GM19035 (cell line): ENCODE measurements at regions not wholly inside any gene's neighbourhood (a gene's known extent, or its start where the extent isn't known, plus 50 kb on each side); places are given as distances from the start of the nearest gene placed in this dataset.
"Not testable (repeated sequence)": the region's sequence is repeated elsewhere in the genome, so short reads cannot be mapped to it uniquely, and the experiment has no call there.

Experiments used
- ATAC-seq: cut with Tn5 transposase; IDR thresholded peaks from one replicate; pipeline ENCODE4 v1.9.1; 2021; ENCODE audit not compliant: unreplicated experiment

DNA sequence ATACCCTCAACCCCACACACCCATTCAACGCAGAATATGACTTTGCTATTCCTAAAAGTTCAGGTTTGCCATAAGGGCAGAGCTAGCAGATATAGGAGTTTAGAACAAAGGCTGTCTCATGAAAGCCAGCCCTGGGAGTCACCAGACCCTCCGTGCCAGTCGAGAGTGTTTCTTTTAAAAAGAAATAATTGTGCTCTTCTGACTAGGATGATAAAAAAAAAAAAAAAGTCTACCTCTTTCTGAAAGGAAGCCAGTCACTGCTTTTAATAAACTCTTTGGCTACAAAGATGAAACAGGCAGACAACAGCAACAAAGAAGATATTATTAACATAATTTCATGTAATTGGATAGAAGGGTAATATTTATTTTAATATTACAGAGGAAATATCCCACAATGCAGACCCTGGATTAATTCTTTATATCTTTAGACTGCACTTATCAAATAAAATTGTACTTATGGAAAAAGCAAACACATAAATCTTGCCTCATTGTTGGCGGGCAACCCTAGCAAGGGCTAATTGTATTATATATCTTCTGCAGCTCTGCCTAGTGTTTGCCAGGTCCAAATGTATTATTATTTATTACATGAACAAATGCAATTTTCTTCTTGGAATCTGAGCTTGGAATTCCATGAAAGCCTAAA is 277.5 kb upstream of the DYNLRB2 start:
- ATAC-seq = no peak

DNA sequence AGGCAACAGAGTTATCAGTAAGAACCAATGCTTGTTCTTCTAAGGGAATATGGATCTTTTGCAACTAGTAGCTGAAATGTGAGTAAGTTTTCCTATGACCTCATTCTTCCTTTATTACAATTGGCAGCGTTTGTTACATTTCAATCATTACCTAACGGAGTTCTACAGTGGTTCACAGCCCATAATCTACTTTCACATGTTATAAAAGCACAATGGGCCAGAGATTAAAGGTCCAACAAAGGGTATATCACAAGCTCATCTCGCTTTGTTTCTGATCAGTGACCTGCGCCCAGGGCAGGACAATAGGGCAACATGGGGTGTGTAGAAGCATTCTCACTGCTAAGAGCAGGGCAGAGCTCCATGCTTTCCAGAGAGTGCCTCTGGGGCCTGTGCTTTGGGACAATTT is 279.9 kb upstream of the DYNLRB2 start:
- no peak for ATAC-seq

DNA sequence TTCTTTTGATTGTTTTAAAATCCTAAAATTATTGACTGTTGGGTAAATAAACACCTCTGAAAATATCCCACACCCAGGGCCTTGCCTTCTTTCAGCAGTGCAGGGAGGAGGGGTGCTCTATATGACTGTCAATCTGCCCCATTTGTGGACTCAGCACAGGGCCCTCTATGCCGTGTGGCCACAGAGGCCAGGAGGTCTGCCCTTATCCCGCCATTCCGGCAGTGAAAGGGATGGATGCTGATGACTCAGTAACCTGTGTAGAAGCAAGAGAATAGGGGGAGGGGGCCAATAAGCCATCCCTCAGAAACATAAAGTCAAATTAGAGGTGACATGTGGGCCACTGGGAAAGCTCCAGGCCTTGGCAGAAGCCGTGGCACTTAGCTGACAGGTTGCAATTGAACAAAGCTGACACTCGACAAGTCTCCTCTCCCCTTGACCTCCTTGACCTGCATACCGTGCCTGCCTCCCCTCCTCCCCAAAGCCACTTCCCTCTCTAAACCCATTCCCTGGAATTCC is 281.4 kb upstream of the DYNLRB2 start:
- no peak for ATAC-seq

DNA sequence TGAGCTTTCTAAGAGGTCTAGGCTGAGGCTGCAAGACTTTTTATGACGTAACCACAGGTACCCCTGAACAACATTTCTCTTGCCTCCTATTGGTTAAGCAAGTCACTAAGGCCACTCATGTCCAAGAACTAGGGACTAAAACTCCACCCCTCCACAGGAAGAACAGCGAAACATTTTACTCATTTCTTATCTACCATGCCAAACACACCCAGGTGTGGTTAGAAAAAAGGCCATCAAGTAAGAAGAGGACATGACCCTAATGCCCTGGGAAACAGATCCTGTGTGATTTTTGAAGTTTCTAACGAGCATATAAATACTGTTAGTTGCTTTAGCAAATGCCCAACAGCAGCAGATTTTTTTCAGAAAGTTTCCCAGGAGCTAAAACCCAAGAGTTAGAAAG is 282.4 kb upstream of the DYNLRB2 start:
- no peak for ATAC-seq

DNA sequence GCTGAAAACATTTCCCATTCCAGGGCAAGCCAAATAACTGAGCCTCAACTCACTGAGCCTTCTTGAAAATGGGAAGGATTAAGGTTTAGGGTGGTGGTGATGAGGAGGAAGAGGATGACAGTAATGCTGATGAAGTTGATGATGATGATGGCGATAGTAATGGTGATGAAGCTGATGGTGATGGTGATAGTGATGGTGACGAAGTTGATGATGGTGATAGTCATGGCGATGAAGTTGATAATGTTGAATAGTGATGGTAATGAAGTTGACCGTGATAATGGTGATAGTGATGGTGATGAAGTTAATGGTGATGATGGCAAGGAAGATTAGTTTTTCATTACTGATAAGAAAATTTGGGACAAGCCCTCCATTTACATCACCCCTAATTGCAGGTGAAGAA is 285.8 kb upstream of the DYNLRB2 start:
- no peak for ATAC-seq

DNA sequence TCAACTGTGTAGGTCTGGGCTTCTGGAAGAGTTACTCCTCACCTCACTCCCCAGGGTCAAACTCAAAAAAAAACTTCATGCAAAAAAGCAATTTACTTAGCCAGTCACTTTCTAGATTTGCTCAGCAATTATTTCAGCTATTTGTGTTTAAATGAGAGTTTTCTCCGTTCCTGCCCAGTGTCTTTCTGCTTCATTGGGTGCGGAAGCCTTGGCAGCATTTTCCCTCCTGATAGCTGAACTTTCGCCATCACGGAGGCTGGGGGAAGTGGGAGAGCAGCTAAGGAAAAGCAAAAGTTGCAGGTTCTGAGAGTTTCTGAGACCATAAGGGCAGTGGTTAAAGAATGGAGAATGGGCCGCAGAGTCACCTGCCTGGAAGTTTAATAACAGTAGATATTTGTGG is 287.1 kb upstream of the DYNLRB2 start:
- no peak for ATAC-seq

DNA sequence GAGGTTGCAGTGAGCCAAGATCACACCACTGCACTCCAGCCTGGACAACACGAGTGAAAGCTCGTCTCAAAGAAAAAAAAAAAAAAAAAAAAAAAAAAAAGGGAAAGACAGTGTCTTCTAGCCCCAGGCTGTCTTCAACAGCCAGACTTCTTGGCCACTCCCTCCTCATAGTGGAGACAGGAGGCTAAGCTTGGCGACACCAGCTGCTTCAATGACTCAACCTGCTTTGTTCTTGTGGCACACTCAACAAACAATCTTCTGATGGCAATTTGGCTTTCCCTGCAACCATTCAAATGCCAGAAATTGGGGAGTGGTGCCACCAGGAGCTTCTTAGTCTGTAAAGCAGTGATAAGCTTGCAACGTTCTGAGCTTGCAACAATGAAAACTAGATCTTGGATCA is 290.4 kb upstream of the DYNLRB2 start:
- ATAC-seq = no peak

DNA sequence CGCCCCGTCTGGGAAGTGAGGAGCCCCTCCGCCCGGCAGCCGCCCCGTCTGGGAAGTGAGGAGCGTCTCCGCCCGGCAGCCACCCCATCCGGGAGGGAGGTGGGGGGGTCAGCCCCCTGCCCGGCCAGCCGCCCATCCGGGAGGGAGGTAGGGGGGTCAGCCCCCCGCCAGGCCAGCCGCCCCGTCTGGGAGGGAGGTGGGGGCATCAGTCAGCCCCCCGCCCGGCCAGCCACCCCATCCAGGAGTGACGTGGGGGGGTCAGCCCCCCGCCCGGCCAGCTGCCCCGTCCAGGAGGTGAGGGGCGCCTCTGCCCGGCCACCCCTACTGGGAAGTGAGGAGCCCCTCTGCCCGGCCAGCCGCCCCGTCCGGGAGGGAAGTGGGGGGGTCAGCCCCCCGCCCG is 297.5 kb upstream of the DYNLRB2 start:
- not testable (repeated sequence) for ATAC-seq

DNA sequence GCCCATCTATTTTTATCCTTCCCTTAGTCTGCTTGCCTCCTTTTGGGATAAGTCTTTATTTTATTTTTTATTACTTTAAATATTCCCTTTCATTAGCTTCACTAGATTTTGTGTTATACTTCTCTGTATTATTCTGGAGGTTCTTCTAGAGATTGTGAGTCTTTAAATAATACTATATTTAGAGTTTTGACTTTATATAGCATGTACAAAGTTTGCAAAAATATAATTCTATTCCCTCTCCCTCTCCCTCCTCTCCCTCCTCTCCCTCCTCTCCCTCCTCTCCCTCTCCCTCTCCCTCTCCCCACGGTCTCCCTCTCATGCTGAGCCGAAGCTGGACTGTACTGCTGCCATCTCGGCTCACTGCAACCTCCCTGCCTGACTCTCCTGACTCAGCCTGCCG is 298.5 kb upstream of the DYNLRB2 start:
- ATAC-seq = not testable (repeated sequence)

DNA sequence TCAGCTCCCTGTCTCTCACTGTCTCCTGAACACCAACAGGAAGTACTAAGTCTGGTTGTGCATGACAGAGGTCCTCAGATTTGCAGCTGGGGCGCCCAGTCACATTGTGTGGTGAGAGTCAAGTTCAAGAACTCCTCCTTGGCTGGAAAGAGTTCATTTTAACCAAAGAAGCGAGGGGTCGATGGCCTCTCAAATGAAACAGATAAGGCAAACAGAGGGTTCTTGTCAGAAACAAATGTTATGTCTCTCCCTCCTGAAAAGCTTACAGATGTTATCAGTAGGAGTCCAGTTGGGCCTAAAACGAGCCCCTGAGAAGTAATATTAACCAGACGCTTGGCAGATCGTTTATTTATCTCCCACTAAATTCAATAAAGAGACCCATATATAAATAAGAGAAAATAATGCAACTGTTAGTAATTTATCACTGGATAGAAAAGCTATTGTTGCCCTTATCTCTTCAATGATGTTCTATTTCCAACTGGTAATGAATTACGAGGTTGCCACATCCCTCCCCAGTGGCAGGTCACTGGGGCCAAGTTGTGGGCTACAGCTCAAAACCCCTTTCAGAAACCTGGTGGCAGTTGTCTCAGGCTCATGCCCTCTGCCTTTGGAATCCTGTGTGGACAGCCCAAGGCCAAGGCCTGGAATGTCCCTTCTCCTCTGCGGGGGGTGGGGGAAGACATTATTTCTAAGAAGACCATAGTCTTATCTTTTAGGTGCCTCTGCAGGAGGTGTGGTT is 307.5 kb upstream of the DYNLRB2 start:
- ATAC-seq = no peak

DNA sequence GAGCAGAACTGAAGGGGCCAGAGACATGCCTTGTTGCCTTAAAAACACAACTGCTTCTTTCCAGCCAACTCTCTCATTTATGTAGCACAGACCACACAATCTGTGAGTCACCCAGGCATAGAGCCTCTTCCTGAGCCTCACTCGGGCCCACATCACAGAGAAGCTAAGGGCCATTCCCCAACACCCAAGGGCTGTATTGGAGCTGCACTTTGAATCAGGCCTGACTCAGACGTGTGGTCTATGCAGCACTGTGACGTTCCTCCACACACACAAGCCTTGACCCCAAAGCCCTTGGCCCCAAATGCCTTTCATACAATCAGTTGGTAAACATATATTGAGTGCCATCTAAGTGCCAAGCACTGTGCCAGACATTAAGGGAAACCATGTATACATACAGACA is 308.9 kb upstream of the DYNLRB2 start:
- ATAC-seq = no peak

DNA sequence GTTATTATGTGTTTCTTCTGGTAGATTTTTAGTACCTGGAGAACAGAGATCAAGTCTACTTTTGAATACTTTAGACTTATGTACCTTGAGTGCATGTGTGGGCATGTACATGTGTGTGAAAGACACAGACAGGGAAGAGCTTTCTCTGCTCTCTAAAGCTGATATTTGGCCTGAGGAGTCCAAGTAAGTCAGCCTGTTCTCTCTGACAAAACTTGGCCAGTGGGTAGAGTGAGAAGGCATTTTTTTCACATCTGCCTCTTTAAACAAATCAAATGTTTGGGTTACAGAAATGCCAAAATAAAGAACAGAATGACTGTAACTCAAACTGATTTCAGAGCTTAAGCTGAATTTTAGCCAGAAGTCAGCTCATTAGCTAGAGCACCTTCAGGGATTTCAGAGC is 309.7 kb upstream of the DYNLRB2 start:
- ATAC-seq = no peak

DNA sequence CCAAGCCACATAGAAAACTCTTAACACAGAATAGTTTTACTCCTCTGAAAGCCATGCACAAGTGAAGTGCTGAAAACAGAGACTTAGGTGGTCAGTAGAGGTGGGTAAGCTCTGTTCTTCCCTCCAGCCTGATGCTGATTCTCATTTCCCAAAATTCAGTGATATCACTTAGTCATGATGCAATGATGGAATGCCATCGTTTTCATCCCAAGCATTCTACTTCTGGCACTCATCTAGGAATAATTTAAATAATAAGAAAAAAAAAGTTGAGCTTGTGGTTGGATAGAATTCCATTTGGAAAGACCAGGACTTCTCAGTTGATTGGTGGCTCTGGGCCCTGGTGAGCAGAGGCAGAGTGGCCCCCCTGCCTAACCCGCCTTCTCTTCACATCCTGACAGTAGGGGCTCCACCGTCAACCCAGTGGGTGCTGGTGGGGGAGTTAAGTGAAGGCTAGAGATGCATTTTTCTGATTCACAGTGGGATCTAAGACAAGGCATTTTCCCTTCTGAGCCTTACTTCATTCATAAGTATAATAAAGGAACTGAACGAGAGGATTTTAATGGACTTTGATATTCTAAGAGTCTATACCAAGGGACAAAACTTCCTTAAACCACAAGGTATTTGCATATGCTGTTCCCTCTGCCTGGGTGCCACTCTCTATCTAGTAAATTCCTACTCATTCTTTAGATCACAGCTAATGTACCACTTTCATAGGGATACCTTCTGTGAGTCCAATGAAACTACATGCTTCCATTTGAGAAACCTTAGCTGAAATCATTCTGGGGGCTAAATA is 310.3 kb upstream of the DYNLRB2 start:
- ATAC-seq = no peak

DNA sequence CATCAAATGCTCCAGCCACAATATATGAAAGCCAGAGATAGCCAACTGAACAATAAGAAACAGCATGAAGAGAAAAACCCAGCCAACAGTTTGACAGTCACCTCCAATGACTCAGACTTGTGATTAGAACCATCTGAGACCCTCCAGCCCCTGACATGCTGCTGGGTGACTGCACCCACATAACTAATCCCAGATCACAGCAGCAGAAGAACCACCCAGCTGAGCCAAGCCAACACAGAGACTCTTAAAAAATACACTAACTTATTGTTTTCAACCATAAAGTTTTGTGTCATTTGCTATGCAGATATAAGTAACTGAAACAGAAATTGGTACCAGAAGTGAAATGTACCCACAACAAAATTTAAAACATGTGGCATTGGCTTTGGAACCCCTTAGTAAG is 314.3 kb upstream of the DYNLRB2 start:
- ATAC-seq = no peak

DNA sequence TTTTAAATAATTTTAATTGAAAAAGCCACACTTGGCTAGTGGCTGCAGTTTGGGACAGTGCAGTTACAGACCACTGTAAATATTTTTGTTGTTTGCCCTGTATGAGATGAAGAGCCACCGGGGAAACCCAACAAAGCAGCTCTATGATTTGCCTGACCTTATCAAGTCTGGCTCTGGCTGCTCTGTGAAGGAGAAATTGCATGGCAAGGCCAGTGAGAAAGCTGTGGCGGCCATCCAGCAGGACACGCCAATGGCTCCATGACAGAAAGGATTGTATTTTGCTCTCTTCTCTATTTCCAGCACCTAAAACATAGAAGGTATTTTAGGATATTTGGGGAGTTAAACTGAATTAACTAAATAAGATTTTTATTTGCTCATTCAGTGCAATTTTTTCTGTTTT is 330.0 kb upstream of the DYNLRB2 start:
- ATAC-seq = no peak

DNA sequence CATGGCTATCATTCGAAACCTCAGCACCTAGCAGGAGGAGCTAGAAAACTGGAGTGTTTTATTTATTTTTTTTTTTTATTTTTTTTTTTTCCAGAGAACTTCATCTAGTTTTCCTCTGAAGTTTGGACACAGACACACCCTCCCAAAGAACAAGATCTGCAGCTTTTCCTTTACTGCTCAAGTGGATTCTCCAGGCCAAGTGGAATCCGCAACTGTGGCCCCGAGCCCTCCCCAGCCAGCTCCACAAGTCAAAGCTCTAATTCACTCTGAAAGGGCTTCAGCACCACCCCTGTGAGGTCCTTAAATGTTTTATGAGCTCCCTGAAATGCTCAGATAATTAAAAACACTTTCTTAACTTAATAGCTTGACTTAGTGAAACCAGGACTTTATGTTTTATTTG is 332.1 kb upstream of the DYNLRB2 start:
- no peak for ATAC-seq

DNA sequence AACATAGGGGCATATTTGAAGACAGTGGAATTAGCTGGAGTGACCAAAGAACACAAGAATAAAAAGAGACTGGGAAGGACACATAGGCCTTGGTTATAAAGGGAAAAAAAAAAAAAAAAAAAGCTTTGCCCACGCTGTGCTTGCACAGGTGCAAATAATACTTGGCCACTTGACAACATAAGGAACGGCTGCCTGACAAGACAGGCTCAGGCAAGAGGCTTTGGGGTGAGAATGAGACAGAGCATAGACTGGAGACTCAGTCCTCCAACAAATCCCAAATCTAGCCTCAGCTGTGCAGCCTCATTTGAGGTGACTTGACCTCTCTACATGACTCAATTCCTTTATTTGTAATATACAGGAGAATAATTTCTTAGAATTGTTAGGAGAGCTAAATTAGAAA is 332.8 kb upstream of the DYNLRB2 start:
- no peak for ATAC-seq

DNA sequence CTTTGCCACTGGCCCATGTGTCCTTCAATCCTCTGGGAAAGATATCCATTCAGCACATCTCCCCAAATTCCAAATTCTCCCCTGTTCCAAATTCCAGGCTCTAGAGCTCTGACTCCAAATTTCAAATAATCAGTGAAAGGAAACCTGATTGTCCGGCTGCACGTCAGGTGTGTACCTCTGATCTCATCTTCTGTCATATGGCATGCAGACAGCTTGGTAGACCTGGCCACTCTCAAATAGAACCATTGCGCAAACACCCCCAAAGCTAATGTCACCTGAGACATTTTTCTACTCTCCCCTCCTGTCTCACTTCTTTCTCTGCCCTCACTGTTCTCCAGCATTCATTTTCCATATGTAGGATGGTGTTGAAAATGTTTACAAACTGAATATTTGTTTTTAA is 337.0 kb upstream of the DYNLRB2 start:
- no peak for ATAC-seq

DNA sequence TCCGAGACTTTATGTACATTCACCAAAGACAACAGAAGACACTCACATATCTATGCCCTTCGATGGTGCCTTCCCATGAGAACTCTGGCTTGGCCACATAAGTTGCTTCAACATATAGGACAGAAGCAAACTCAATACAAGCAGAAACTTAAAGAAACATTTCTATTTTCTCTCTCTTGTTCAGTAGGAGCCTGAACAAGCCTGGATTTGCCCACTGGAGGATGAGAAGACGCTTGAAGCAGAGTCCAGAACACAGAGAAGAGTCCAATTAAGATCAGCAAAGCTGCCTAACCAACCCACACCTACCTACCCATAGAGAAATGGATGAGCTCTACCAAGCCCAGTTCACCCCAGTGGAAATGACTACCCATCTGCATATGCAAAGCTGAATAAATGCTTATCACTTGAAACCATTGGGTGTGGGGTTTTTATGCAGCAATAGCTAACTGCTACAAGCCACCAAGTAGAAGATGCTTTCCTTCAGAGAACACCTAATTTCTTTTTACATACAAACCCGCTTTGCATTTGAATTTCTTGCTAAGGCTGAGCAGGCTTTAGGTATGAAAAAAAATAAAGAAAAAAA is 337.9 kb upstream of the DYNLRB2 start:
- ATAC-seq = no peak

DNA sequence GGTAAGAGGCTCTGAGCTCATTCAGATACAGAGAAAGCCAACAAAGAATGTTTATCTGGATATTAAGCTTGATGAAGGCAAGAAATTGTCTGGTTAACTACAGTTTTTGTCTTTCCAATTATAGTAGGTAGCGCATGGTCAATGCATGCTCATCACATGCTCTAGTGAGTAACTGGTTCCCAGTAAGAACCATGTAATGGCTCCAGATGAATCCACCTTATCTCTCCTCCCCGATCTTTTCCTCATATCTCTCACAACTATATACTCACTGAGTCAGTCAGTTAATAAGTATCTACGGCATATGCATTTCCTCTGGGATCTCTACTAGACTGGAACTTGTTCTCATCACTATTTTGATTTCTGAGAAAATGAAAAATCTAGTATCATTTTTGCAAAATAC is 340.7 kb upstream of the DYNLRB2 start:
- ATAC-seq = no peak

DNA sequence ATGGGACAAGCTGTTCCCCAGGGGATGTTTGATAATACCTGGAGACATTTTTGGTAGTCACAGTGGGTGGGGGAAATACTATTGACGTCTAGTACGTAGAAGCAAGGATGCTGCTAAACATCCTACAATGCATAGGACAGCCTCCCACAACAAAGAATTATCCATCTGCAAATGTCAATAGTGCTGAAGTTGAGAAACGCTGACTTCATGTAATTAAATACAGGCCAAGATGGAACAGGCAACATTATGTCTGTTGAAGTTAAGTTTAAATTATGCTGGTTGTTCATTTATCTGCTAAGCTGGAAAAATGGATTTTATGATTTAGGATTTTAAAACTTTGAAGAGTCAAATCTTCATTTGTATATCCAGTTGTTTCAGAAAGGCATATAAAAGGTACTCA is 341.2 kb upstream of the DYNLRB2 start:
- ATAC-seq = no peak
